HG03460 (cell line): ENCODE measurements at regions not wholly inside any gene's neighbourhood (a gene's known extent, or its start where the extent isn't known, plus 50 kb on each side); places are given as distances from the start of the nearest gene placed in this dataset.

Experiments
- ATAC-seq: cut with Tn5 transposase; IDR thresholded peaks from one replicate; pipeline ENCODE4 v1.9.1; 2021; ENCODE audit not compliant: unreplicated experiment

DNA sequence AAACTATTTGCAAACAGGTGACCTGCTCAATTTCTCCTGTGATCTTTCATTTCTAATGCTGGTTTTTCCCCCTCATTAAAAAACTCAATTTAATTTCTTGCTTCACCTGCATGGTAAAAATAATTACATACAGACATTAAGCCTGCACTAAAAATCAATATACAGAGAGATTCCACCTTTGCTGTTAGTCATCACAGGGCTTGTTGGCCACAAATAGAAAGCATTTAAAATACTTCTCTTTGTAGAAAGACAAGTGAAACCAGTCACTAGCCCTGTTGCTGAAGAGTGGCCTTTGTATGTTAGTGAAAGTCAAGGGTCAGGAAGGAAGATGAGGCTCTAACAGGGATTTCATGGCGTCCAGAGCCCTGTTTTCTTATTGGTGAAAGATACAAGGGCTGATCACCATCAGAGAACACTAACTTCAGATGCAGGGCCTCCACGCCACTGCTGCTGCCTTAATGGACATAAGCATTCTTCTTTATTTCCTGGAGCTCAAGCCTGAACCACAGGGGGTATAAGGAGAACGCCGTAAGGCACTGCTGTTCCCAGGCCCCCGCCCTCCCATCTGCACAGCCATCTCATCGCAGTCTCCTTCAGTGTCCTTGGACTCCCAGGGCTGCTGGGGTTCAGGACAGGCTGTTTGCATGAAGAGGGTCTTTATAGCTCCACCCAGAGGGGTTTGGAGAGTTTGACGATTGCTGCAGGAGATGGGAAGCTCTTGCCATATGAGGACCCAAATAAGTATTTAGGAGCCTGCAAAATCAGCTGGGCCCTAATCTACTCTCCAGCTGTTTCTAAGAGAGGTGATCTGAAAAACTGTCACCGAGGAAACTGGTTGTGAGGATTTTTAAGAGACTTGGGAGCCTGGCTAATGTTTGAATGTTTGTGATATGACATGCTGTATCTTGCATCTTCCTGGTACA is 117.3 kb upstream of the IRF2BP2 start:
- no peak for ATAC-seq

- ATAC-seq: no peak
Observed at GRCh38 chr1:234726359-234726943, 116.5 kb upstream of the IRF2BP2 start.

- no peak for ATAC-seq
Observed at GRCh38 chr1:234725177-234726132, 115.5 kb upstream of the IRF2BP2 start.

- ATAC-seq: no peak
Observed at GRCh38 chr1:234724516-234725176, 114.7 kb upstream of the IRF2BP2 start.

DNA sequence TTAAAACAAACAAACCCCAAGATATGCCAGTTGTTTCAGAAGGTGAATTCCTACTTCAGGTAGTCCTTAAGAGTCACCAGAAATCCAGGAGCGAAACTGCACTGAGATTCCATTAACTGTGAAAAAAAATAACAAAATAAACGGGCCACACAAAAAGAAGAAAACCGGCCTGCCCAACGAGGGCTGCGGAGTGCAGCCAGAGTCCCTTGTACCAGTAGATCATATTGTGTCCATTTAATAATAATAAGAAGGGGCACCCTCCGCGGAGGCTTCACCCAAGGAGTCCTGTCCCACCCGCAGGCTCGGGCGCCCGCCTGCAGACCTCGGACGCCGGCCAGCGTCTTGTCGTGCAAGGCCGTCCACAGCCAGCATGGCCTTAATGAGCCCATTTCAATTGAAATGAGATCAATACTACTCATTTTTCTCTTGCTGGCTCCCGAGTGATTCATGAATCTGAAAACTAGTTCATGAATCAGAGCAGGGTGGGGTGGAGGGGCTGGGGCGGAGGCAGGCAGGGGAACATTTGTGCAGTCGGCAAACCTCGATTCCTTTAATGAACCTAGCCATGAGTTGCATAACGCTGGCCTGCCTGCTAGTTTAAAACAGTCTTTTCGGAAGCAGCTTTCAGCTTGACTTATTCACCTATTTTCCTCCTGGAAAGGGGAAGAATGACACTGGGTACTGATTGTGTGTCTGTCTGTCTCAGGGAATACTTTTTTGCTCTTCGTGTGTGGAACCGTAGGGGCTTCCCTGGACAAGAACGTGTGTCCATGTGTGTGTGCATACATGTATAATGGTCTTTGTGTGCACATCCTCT is 113.1 kb upstream of the IRF2BP2 start:
- ATAC-seq: no peak

DNA sequence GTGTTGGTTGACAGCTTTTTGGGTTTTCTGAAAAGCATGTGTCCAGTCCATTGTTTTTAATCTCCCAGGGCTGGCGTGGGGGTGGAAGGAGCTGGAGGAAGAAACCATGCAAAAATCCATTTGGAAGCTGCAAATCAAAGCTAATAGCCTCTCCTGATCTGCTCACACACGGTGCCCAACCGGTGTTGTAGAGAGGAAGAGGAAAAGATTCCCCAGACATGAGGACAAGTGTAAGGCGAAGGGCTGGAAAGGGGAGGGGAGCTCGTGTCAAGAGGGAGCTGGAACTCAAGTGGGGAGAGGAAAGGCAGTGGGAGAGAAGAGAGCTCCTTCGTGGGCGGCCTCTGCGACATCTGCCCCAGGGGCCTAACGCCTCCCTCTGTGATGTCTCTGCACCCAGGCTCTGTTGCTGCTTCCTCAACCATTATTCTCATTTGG is 112.3 kb upstream of the IRF2BP2 start:
- no peak for ATAC-seq

DNA sequence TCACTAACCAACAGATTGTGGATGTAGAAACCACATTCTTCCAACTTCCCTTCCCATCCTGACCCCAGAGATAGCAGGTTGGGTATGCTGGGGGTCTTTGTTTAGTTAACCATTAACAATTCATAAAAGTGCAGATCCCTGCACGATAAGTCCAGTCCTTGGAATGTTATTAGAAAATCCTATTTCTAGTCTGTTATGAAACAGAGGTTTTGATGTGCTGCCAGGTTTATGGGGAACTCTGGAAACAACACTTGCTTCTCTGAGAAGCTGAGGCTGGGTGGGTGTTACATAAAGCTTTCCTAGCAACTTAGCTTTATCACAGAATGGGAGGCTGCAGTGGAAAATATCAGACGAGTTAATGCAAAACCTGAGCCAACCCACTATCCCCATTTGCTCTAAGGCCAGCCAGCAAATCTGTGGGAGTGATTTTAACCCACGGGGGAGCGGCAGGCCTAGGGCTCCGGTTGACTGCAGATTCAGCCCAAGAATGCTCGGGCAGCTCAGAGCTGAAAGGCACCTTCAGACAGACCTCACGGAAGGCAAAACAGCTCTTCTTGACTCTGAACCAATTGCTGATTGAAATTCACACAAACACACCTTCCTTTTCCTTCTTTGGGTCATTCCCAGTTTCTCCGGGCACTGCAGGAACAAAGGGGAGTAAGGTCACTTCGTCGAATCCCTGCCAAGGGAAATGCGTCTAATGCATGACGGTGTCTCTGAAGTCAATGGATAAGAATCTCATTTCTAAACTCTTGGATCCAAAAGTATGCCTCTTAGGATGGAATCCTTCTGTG is 111.7 kb upstream of the IRF2BP2 start:
- no peak for ATAC-seq

DNA sequence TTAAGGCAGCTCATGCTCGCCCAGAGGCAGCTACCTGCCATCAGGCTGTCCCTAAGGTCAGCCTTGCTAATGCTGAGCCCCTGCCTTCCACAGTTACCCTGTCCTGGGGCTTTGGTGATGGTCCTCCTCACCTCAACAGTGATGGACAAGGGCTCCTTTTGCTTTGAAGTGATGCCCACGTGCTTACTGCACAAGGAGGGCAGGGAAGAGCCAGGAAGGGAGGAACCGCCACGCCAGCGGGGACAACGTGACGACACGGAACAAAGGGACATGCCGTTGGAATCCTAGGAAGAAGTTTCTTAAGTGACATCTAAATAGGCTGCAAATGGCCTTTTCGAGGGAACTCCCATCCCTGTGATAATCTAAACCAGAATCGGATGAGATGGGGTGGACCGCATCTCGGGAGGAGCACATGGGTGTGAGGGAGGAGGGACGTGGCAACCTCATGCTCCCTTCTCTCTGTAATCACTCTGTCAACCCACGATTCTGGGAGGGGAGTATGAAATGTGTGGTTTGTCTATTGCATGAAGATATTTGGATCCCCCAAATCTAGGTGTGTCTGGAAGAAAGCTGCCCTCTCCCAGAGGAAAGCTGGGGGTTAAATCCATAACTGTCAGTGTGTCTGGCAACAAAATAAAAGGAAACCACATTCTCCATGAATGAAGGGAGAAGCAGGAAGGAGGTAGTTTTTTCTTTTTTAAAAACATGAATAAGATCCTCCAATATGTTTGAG is 110.9 kb upstream of the IRF2BP2 start:
- no peak for ATAC-seq

DNA sequence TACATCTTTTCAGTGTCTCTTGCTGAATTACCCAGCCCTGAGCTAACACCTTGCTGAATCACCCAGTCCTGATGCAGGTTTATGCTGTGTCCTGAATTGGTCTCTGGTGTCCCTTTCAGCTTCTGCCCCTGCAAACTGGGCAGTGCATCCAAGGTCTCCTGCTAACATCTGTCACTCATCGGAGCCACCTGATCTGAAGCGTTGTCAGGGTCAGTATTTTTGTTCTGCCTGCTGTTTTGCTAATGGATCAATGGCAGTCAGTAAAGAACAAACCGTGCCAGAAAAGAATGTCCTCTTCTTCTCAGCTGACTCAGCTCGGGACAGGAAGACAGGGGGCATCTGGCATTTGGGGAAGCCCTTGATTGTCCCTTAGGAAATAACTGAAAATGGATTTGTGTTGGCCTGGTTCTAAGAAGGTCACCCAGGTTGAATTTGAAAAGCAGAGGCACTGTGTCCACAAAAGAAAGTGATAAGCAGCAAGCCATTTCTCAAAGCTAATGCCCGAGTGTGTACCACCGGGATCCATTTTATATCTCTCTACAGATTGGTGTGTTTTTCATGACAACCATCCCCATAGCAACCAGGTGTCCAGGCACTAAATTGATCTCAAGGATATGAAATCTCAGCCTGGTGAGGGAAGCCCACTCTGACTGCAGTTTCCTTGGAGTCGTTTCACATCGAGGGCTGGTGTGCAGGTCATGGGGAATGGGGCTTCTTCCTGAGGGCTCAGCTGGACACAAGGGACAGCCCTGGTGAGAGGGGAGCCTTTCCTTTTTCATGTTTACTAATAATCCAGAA is 109.7 kb upstream of the IRF2BP2 start:
- ATAC-seq: no peak

DNA sequence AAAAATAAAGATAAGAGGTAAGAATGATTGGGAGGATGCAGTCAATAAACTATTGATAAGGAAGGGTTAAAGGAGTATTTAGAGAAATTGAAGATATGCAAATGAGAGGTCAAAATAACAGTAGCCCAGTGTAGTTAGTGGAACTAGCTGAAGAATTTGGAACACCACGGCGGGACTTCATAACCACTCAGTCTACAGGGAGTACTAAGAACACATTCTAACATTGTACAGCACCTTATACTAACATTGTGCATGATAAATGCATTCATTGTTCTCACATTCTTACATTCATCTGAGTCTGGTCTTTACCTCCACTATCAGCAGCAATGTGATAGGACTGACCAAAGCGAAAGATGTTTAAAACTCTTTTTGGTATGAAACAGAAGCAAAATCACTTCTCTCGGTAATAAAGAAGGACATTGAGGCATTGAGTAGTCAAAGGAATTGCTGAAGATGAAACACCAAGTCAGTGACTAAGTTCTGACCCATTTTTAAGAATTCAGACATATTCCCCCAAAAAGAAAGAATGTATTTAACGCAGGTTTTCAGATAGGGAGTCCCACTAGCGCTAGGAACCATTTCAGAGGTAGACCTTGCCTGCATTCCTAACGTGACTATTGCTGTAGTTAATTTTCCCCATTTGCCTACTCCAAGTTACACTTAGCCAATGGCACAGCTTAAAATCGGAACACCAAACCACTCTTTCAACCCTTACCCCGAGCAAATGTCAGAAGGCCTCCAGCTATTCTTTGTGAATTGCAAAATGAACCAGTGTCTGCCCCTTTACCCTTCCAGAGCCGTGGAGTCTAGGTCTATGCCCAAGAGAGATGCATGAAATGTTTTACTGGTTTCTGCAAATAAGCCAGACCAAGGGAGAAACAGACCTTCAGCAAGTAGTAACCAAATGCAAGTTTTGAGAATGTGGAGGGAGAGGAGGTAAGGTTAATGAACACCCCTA is 108.8 kb upstream of the IRF2BP2 start:
- ATAC-seq: no peak

- no peak for ATAC-seq
Observed at GRCh38 chr1:234716908-234717375, 107.0 kb upstream of the IRF2BP2 start.

- no peak for ATAC-seq
Observed at GRCh38 chr1:234715252-234716014, 105.5 kb upstream of the IRF2BP2 start.

- no peak for ATAC-seq
Observed at GRCh38 chr1:234713859-234714258, 103.9 kb upstream of the IRF2BP2 start.

- no peak for ATAC-seq
Observed at GRCh38 chr1:234713440-234713839, 103.5 kb upstream of the IRF2BP2 start.

- ATAC-seq: no peak
Observed at GRCh38 chr1:234712891-234713305, 102.9 kb upstream of the IRF2BP2 start.
